ENCODE measurements at regions not wholly inside any gene's neighbourhood (a gene's known extent, or its start where the extent isn't known, plus 50 kb on each side); places are given as distances from the start of the nearest gene placed in this dataset.

DNA sequence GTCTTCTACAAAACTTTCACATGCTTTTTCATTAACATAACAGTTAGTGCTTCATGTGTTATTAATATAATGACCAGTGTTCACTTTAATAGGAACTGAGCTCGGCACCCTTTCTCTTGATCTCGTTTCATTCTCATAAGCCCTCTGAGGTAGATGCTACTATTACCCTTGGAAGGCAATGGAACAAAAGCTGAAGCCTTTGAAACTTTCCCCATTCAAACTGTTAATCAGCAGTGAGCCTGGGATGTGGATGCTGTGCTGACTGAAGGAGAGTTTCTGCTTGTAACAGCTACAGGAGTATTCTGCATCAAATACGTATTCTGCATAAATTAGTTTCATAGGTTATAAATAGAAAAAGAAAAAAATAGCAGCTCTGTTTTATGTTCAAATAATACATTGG is 904.0 kb upstream of the CDH2 start:
- no peaks in the 10 kb centered on the region for H3K36me3 Mint-ChIP-seq
- H3K27ac Mint-ChIP-seq, result no peak overlapping the region
- H3K27me3 Mint-ChIP-seq, result no peaks in the 10 kb centered on the region
- peaks cover 7% of the 10 kb centered on the region for H3K9me3 Mint-ChIP-seq
- H3K4me1 Mint-ChIP-seq, result no peaks in the 10 kb centered on the region
- DNase-seq (no peak), ATAC-seq (ENCODE audit: low read depth) (no peak)
- POLR2A ChIA-PET, result no interaction called here
- no peak overlapping the region for H3K4me3 Mint-ChIP-seq

DNA sequence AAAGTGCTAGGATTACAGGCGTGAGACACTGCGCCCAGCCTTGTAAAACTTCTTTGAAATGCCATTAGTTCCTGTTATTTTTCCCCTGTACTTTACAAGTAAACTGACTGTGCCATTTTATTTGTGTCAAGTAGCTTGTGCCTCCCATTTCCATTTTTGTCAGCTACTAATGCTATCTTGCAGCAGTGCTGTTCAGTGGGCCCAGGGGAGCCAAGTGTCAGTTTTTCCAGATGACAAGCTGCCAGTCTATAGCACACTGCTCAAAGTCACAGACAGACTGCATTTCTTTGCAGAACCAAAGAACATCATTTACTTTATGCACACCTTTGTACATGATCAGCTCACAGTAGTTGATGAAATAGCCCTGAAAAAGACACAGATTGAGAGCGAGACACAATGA is 901.3 kb upstream of the CDH2 start:
- Mint-ChIP-seq H3K36me3 (no peaks in the 10 kb centered on the region), H3K4me1 (no peaks in the 10 kb centered on the region), H3K27me3 (no peaks in the 10 kb centered on the region), H3K9me3 (peaks cover 8% of the 10 kb centered on the region), H3K27ac (no peak overlapping the region), H3K4me3 (no peak overlapping the region)
- no peak for DNase-seq
- POLR2A ChIA-PET, result no interaction called here
- no peak for ATAC-seq (ENCODE audit: low read depth)

DNA sequence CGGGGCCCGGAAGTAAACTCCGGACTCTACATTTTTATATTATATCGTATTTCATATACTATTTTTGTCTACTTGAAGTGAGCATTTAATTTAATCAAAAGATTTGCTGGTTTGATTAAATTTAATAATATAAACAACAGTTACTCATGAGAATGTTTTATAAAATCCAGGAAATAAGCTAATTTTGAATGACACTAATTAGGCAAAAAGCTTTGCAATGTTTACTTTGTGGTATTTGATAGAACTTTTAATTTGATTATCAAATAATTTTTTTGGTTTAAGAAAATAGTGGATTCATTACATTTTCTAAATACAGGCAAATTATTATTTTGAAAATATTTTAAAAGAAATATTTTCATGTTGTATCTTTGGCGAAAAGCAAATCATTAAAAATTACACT is 900.4 kb upstream of the CDH2 start:
- H3K4me1 Mint-ChIP-seq, result no peaks in the 10 kb centered on the region
- no peak overlapping the region for H3K27ac Mint-ChIP-seq
- DNase-seq (no peak), ATAC-seq (ENCODE audit: low read depth) (no peak)
- H3K4me3 Mint-ChIP-seq, result no peak overlapping the region
- H3K9me3 Mint-ChIP-seq, result peaks cover 5% of the 10 kb centered on the region
- POLR2A ChIA-PET, result no interaction called here
- no peaks in the 10 kb centered on the region for H3K27me3 Mint-ChIP-seq
- no peaks in the 10 kb centered on the region for H3K36me3 Mint-ChIP-seq

DNA sequence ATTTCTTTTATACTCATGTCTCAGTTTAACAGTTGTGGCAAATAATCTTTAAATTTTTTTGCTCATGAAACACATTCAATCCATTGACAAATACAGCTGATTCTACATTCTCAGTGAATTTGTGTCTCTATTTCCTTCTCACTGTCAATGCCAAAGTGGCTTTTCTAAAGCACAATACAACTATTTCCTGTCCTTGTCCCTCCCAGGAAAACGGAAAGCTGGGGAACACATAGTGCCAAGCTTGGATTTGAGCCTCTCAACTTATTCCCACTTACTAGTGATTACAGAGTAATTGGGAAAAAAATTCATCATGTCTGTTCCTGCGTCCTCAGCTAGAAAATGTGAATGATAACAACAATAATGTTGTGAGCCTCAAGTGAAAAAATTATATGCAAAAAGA is 899.7 kb upstream of the CDH2 start:
- no peak for ATAC-seq (ENCODE audit: low read depth)
- Mint-ChIP-seq H3K27ac (no peak overlapping the region), H3K9me3 (peaks cover 7% of the 10 kb centered on the region), H3K27me3 (no peaks in the 10 kb centered on the region), H3K36me3 (no peaks in the 10 kb centered on the region), H3K4me1 (no peaks in the 10 kb centered on the region), H3K4me3 (no peak overlapping the region)
- POLR2A ChIA-PET, result no interaction called here
- no peak for DNase-seq

DNA sequence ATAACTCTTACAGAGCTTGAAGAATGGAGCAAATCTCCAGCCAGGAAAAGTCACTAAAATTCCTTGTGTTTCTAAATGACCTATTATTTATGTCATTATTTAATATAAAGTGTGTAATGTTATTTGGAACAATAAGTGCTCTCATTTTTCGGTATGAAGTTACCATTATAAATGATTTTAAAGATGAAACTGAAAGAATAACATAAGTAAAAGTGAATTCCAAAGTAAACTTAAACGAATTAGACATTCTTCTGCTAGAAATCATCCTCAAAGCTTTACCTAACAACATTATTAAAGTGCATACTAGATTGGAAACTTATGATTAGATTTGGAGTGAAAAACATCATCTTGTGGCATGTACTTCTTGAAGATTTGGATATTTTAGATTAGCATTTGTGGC is 897.2 kb upstream of the CDH2 start:
- Mint-ChIP-seq H3K27ac (no peak overlapping the region), H3K36me3 (no peaks in the 10 kb centered on the region), H3K4me1 (no peaks in the 10 kb centered on the region), H3K27me3 (no peaks in the 10 kb centered on the region), H3K9me3 (peaks cover 7% of the 10 kb centered on the region), H3K4me3 (no peak overlapping the region)
- no peak for ATAC-seq (ENCODE audit: low read depth)
- POLR2A ChIA-PET, result no interaction called here
- DNase-seq, result no peak

DNA sequence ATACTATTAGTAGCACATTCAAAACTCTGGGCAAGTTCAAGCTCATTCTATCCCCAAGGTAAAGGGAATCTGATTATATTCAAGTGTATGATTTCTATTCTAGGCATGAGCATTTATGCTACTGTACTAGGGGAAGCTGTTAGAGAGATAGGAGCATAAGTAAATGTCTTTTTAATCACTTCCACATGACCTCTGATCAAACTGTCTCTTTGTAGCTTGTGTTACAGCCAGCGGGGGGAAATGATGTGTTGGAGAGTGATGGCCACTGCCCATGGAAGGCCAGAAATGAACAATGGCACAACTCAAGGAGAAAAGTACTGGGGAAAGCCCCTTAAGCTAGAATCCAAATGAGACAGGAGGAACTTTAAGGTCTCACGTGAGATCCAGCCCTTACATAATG is 894.9 kb upstream of the CDH2 start:
- Mint-ChIP-seq H3K4me1 (no peaks in the 10 kb centered on the region), H3K9me3 (peaks cover 5% of the 10 kb centered on the region), H3K36me3 (no peaks in the 10 kb centered on the region), H3K27me3 (no peaks in the 10 kb centered on the region), H3K4me3 (no peak overlapping the region), H3K27ac (no peak overlapping the region)
- DNase-seq (no peak), ATAC-seq (ENCODE audit: low read depth) (no peak)
- POLR2A ChIA-PET, result no interaction called here

DNA sequence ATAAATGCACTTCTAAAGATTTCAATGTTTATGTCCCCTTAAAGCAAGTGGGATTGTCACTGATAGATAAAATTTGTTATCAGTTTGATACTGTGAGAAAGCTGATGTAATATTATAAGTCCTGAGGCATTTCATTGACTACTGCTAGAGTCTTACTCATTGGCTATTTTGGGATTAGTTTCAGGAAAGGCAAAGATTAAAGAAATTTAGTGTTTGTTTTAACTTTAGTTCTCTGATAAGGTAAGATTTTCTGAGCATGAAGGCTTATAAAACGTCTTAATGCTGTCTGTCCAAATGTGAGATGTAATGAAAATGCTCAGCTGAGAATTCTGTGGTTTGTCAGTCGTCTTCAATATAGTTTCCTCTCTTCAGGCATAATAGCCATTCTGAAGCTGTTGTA is 886.4 kb upstream of the CDH2 start:
- Mint-ChIP-seq H3K36me3 (no peaks in the 10 kb centered on the region), H3K27me3 (no peaks in the 10 kb centered on the region), H3K4me3 (no peak overlapping the region), H3K9me3 (peaks cover 6% of the 10 kb centered on the region), H3K27ac (no peak overlapping the region), H3K4me1 (no peaks in the 10 kb centered on the region)
- POLR2A ChIA-PET, result no interaction called here
- ATAC-seq (ENCODE audit: low read depth), result no peak
- no peak for DNase-seq

DNA sequence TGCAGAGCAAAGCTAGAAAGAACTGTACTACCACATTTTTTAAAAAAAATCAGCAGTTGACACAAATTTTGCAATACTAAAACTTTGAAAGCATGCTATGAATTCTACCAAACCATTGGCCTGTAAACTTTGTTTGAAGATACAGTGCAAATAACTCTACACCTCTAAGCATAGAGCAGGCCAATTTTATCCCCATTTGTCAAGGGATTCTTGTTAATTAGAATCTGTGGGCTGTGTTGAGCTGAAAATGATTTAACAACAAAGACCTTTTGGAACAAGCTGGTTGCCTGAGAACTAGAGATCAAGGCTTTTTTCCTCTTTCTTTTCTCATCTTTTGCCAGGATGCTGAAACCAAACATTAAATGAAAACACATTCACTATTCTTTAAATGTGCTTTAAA is 886.0 kb upstream of the CDH2 start:
- ATAC-seq (ENCODE audit: low read depth) (no peak), DNase-seq (no peak)
- H3K27ac Mint-ChIP-seq, result no peak overlapping the region
- H3K4me1 Mint-ChIP-seq, result no peaks in the 10 kb centered on the region
- H3K9me3 Mint-ChIP-seq, result peaks cover 6% of the 10 kb centered on the region
- H3K36me3 Mint-ChIP-seq, result no peaks in the 10 kb centered on the region
- no peak overlapping the region for H3K4me3 Mint-ChIP-seq
- no peaks in the 10 kb centered on the region for H3K27me3 Mint-ChIP-seq
- POLR2A ChIA-PET, result no interaction called here

DNA sequence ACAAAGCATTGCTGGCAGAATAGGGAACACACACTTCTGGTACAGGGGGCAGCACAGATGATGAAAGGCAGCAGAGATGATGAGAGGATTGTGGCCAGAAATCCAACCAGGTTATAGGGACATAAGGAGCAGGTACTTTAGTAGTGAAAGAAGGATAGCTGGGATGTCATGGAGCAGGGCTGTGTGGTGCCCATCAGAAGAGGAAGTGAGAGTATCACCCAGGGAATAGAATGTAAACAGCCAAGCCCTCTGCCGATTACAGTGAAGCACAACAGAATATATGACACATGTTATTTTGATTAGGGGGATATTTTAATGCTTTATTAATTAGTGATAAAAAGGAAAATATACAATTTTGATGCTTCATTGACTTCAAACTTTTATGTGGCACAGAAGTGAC is 883.4 kb upstream of the CDH2 start:
- Mint-ChIP-seq H3K27me3 (no peaks in the 10 kb centered on the region), H3K36me3 (no peaks in the 10 kb centered on the region), H3K27ac (no peak overlapping the region), H3K4me3 (no peak overlapping the region), H3K9me3 (peaks cover 7% of the 10 kb centered on the region), H3K4me1 (no peaks in the 10 kb centered on the region)
- no peak for DNase-seq
- ATAC-seq (ENCODE audit: low read depth), result no peak
- POLR2A ChIA-PET, result no interaction called here

DNA sequence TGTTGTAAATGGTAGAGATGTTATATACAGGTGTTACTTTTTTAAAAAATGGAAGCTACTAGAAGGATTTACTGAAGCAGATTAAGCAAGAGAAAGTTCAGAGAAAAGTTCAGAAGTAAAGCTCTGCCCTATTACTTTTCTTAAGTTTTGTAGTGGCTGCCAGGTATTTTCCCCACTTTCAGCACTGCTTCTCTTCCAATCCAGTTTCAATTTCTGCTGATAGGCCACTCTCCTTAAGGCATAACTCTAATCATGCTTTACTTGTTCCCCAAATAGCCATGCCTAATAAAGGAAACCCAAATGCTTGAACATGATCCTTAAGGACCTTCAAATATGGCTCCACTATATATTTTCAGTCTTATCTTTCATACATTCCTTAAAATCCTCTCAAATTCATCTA is 880.8 kb upstream of the CDH2 start:
- no peaks in the 10 kb centered on the region for H3K27me3 Mint-ChIP-seq

DNA sequence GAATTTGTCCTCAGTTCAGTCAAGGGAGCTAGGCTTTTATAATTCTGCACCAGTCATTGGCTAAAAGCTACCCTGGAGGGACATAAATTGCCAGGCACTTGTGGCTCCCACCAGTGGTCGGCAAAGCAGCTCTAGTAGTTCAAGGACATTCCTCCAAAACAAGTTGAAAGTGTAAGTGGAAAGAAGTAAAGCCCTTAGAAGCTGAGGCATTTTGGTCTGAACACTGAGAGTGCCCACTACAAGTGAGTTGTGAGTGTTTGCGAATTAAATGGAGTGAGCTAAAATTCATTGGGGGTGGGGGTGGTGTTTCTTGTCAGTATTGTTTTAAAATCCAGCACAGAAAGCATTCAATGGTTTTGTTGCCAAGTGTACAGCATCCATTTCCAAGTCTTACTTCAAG is 879.9 kb upstream of the CDH2 start:
- Mint-ChIP-seq H3K4me1 (no peaks in the 10 kb centered on the region), H3K9me3 (peaks cover 8% of the 10 kb centered on the region), H3K27me3 (no peaks in the 10 kb centered on the region), H3K36me3 (no peaks in the 10 kb centered on the region), H3K27ac (no peak overlapping the region), H3K4me3 (no peak overlapping the region)
- POLR2A ChIA-PET, result no interaction called here
- no peak for ATAC-seq (ENCODE audit: low read depth)
- no peak for DNase-seq

More for the DNA sequence above, 880.8 kb upstream of the CDH2 start:
- Mint-ChIP-seq H3K9me3 (peaks cover 7% of the 10 kb centered on the region), H3K36me3 (no peaks in the 10 kb centered on the region), H3K4me3 (no peak overlapping the region), H3K4me1 (no peaks in the 10 kb centered on the region), H3K27ac (no peak overlapping the region)
- POLR2A ChIA-PET, result no interaction called here
- ATAC-seq (ENCODE audit: low read depth) (no peak), DNase-seq (no peak)

DNA sequence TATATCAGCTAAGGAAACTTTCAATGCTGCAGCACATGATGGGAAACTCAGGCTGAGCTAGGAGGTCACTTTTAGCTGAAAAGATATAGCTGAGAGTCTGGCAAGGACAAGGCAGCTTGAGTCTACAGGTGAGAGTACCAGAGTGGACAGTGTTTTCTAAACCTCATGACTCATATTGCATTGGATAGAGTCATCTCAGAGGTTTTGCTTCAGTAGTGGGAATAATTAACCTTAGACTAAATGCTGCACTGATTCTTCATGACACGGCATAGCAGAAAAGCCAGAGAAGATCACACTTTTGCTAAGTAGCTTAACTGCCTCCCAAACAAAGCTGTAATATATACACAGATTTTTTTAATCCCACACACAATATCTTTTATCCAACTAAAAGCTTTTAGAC is 865.0 kb upstream of the CDH2 start:
- Mint-ChIP-seq H3K9me3 (peaks cover 11% of the 10 kb centered on the region), H3K27ac (no peak overlapping the region), H3K27me3 (no peaks in the 10 kb centered on the region), H3K4me3 (no peak overlapping the region), H3K4me1 (no peaks in the 10 kb centered on the region), H3K36me3 (no peaks in the 10 kb centered on the region)
- ATAC-seq (ENCODE audit: low read depth) (no peak), DNase-seq (no peak)
- POLR2A ChIA-PET, result no interaction called here

DNA sequence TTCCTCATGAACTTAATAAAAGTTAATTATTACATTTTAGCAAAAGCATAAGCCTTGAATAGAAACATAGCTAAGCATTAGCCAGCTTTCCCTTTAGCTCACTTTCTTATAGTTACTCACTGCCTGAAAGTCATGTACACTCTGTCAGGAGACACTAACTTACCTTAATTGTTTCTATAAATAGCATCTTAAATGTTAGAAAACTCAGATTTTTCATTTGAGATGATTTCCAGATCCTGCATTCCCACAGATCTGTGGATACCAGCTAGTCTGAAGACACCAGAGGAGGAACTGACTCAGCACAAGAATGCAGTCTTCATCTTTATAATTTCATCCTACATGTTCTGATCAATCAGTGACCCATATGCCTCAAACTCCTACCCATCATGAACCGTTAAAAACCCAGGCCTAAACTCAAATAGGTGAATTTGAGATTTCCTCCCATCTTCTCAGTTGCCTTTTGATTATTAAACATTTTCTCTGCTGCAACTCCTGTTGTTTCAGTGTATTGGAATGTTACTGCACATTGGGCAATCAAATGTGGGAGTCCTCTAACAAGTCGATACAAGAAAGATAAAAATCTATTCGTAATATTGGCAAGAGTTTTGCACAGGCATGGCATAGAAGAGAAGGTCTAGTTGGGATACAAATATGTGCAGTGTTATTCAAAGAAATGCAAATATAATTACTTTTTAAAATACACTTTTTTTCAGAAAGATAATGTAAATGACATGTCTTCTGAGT is 857.4 kb upstream of the CDH2 start:
- peaks cover 2% of the 10 kb centered on the region for H3K9me3 Mint-ChIP-seq
- H3K27ac Mint-ChIP-seq, result no peak overlapping the region
- H3K27me3 Mint-ChIP-seq, result no peaks in the 10 kb centered on the region
- no peak for DNase-seq
- no peak overlapping the region for H3K4me3 Mint-ChIP-seq
- H3K36me3 Mint-ChIP-seq, result no peaks in the 10 kb centered on the region
- no peaks in the 10 kb centered on the region for H3K4me1 Mint-ChIP-seq
- POLR2A ChIA-PET, result no interaction called here
- ATAC-seq (ENCODE audit: low read depth), result no peak

DNA sequence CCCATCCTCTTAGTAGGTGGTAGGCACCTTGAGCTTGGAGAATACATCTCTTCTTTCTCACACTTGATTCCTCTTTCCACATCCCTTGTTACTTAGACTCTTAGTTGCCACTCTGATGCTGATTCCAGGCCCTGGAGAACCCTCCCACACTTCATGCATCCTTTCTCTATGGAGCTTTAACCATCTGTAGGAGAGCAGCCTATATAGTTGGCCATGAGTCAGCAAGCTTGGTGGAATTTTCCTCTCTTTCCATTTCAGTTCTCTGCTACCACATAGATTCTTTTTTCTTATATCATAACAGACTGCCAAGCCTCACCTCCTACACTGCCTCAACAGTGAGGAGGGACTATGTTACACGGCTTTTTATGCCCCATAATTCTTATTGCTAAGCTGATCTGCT is 851.6 kb upstream of the CDH2 start:
- no peak for DNase-seq
- Mint-ChIP-seq H3K27ac (no peak overlapping the region), H3K9me3 (no peaks in the 10 kb centered on the region), H3K36me3 (no peaks in the 10 kb centered on the region), H3K27me3 (no peaks in the 10 kb centered on the region), H3K4me3 (no peak overlapping the region), H3K4me1 (no peaks in the 10 kb centered on the region)
- no peak for ATAC-seq (ENCODE audit: low read depth)
- POLR2A ChIA-PET, result no interaction called here

DNA sequence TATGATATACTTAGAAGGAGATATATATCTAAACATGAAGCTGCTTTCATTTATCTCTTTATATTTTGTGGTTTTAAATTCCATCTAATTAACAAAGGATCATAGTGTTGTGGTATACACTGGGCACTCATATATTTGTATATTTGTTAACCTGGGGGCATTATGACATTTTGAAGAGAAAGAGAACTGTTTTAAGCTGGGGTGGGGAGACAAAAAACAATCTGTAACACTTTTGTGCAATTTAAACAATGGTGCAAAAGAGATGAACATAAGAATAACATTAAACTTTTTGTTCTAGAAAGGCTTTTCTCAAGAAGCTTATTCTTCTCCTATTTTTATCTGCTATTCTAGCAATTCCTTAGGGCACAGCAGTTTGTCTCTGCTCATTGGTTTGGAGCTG is 842.0 kb upstream of the CDH2 start:
- no peaks in the 10 kb centered on the region for H3K27me3 Mint-ChIP-seq
- H3K36me3 Mint-ChIP-seq, result no peaks in the 10 kb centered on the region
- H3K9me3 Mint-ChIP-seq, result peaks cover 6% of the 10 kb centered on the region
- POLR2A ChIA-PET, result no interaction called here
- ATAC-seq (ENCODE audit: low read depth) (no peak), DNase-seq (no peak)
- no peaks in the 10 kb centered on the region for H3K4me1 Mint-ChIP-seq
- H3K27ac Mint-ChIP-seq, result no peak overlapping the region
- H3K4me3 Mint-ChIP-seq, result no peak overlapping the region

All from activated naive CD8-positive, alpha-beta T cell treated with anti-CD3 and anti-CD28 coated beads, Interleukin-2, amount 10 ng/mL, durations not matched to agents 7 days and 5 days (primary cell).